ENCODE measurements at regions not wholly inside any gene's neighbourhood (a gene's known extent, or its start where the extent isn't known, plus 50 kb on each side); places are given as distances from the start of the nearest gene placed in this dataset.

GRCh38 chr16:8370374-8371270, 219.7 kb downstream of the TMEM114 start:
- H3K4me3 ChIP-seq (ENCODE audit: low read length) = no peak overlapping the region

GRCh38 chr16:8358937-8359336, 231.4 kb downstream of the TMEM114 start:
- TF ChIP-seq CTCF (IDR thresholded peaks at IDR 0.05; ENCODE audit: insufficient read depth, low read depth, low read length, missing control alignments) = no peak
- DNase-seq (ENCODE audit: low read depth) = no peak
- H3K4me3 ChIP-seq (ENCODE audit: low read length) = no peak overlapping the region

More at GRCh38 chr16:8370374-8371270, 219.7 kb downstream of the TMEM114 start:
- DNase-seq (ENCODE audit: low read depth) = peak; percentile 30
- no peak for TF ChIP-seq CTCF (IDR thresholded peaks at IDR 0.05; ENCODE audit: insufficient read depth, low read depth, low read length, missing control alignments)

- no peak overlapping the region for H3K4me3 ChIP-seq (ENCODE audit: low read length)
- no peak for DNase-seq (ENCODE audit: low read depth)
- TF ChIP-seq CTCF (IDR thresholded peaks at IDR 0.05; ENCODE audit: insufficient read depth, low read depth, low read length, missing control alignments) = no peak
These were observed 234.6 kb downstream of the TMEM114 start for GRCh38 chr16:8355675-8356074.

GRCh38 chr16:8346294-8346693, 244.0 kb downstream of the TMEM114 start:
- TF ChIP-seq CTCF (IDR thresholded peaks at IDR 0.05; ENCODE audit: insufficient read depth, low read depth, low read length, missing control alignments) = no peak
- no peak overlapping the region for H3K4me3 ChIP-seq (ENCODE audit: low read length)
- no peak for DNase-seq (ENCODE audit: low read depth)

GRCh38 chr16:8342276-8342675, 248.0 kb downstream of the TMEM114 start:
- no peak overlapping the region for H3K4me3 ChIP-seq (ENCODE audit: low read length)
- DNase-seq (ENCODE audit: low read depth) = no peak
- TF ChIP-seq CTCF (IDR thresholded peaks at IDR 0.05; ENCODE audit: insufficient read depth, low read depth, low read length, missing control alignments) = no peak

- no peak overlapping the region for H3K4me3 ChIP-seq (ENCODE audit: low read length)
- TF ChIP-seq CTCF (IDR thresholded peaks at IDR 0.05; ENCODE audit: insufficient read depth, low read depth, low read length, missing control alignments) = no peak
- no peak for DNase-seq (ENCODE audit: low read depth)
These were observed 259.6 kb downstream of the TMEM114 start for GRCh38 chr16:8330761-8331160.

- no peak for TF ChIP-seq CTCF (IDR thresholded peaks at IDR 0.05; ENCODE audit: insufficient read depth, low read depth, low read length, missing control alignments)
- no peak for DNase-seq (ENCODE audit: low read depth)
- H3K4me3 ChIP-seq (ENCODE audit: low read length) = no peak overlapping the region
These were observed 264.1 kb downstream of the TMEM114 start for GRCh38 chr16:8326232-8326631.
